GM23248 (cell line): ENCODE measurements at regions not wholly inside any gene's neighbourhood (a gene's known extent, or its start where the extent isn't known, plus 50 kb on each side); places are given as distances from the start of the nearest gene placed in this dataset.

ENCODE experiments used
- DNase-seq: peaks from one replicate; pipeline ENCODE4 v3.0.0-alpha.2; 2015
- H2AFZ ChIP-seq: fragments of 200-600 bp; sonication (generic); 2 replicates; pipeline ENCODE4 v1.6.1; 2016; ENCODE audit warnings: antibody characterized with exemption
- H3F3A ChIP-seq: fragments of 200-600 bp; sonication (generic); 2 replicates; pipeline ENCODE4 v1.6.1; 2016; ENCODE audit warnings: mild to moderate bottlenecking, antibody characterized with exemption, mixed run types; ENCODE audit not compliant: insufficient read depth
- H3K27ac ChIP-seq: fragments of 200-600 bp; sonication (generic); 2 replicates; pipeline ENCODE4 v1.5.1; 2016; ENCODE audit warnings: mild to moderate bottlenecking
- H3K27me3 ChIP-seq: fragments of 200-600 bp; sonication (generic); replicated peaks from 2 replicates; pipeline ENCODE4 v1.6.1; 2016; ENCODE audit warnings: mild to moderate bottlenecking; ENCODE audit not compliant: insufficient read depth
- H3K36me3 ChIP-seq: fragments of 200-600 bp; sonication (generic); 2 replicates; pipeline ENCODE4 v1.6.1; 2016; ENCODE audit warnings: low read depth, mild to moderate bottlenecking
- H3K4me1 ChIP-seq: fragments of 200-600 bp; sonication (generic); 2 replicates; pipeline ENCODE4 v1.6.1; 2016; ENCODE audit warnings: mild to moderate bottlenecking; ENCODE audit not compliant: insufficient read depth
- H3K4me2 ChIP-seq: fragments of 200-600 bp; sonication (generic); one replicate; pipeline ENCODE4 v1.6.1; 2016; ENCODE audit warnings: mild to moderate bottlenecking; ENCODE audit not compliant: unreplicated experiment
- H3K4me3 ChIP-seq: fragments of 200-600 bp; sonication (generic); 2 replicates; pipeline ENCODE4 v1.5.1; 2016; ENCODE audit warnings: mild to moderate bottlenecking
- H3K79me2 ChIP-seq: fragments of 200-600 bp; sonication (generic); 2 replicates; pipeline ENCODE4 v1.6.1; 2016; ENCODE audit warnings: mild to moderate bottlenecking; ENCODE audit not compliant: insufficient read depth
- H3K9ac ChIP-seq: fragments of 200-600 bp; sonication (generic); 2 replicates; pipeline ENCODE4 v1.6.1; 2016; ENCODE audit warnings: mild to moderate bottlenecking
- H3K9me2 ChIP-seq: fragments of 200-600 bp; sonication (generic); 2 replicates; pipeline ENCODE4 v1.6.1; 2016; ENCODE audit warnings: mixed run types, mild to moderate bottlenecking, moderate library complexity; ENCODE audit not compliant: insufficient read depth
- H3K9me3 ChIP-seq: fragments of 200-600 bp; sonication (generic); one replicate; pipeline ENCODE4 v1.6.1; 2017; ENCODE audit warnings: low read depth
- H4K20me1 ChIP-seq: fragments of 200-600 bp; sonication (generic); 2 replicates; pipeline ENCODE4 v1.6.0; 2016; ENCODE audit not compliant: insufficient read depth
- EZH2 ChIP-seq: fragments of 200-600 bp; sonication (generic); IDR thresholded peaks from 2 replicates; pipeline ENCODE4 v1.6.1; 2018; ENCODE audit warnings: antibody characterized with exemption, mild to moderate bottlenecking; ENCODE audit not compliant: insufficient read depth, poor library complexity, severe bottlenecking
- EZH2phosphoT487 ChIP-seq: fragments of 200-600 bp; sonication (generic); IDR thresholded peaks from 2 replicates; pipeline ENCODE4 v1.6.1; 2018; ENCODE audit warnings: antibody characterized with exemption, moderate library complexity, mild to moderate bottlenecking, low read depth; ENCODE audit not compliant: insufficient read depth
- WGBS, 2 experiments: methylation state at CpG; one replicate each; pipeline ENCODE4 v1.1.6; 2015 to 2017; ENCODE audit warnings: low lambda C conversion rate in 2 of 2, low coverage in 1 of 2; ENCODE audit errors: missing lambda C conversion rate in 2 of 2; 5-methylcytosine and 5-hydroxymethylcytosine counted together
- in situ Hi-C: fragments of 300-500 bp; cut with MboI; formaldehyde crosslinking; loops from 2 replicates; pipeline ENCODE4 v1.15.0; 2020

DNA sequence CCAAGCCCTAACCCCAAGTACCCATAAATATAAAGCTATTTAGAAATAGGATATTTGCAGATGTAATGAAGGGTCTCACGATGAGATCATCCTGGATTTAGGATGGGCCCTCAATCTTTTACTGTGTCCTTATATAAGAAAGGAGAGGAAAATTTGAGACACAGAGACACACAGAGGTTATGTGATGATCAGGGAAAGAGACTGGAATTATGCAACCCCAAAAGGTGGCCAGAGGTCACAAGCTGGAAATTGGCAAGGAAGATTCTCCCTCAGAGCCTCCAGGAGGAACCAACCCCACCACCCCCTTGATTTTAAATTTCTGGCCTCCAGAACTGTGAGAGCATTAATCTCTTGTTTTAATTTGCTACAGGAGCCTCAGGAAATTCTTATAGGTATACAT, 334.9 kb upstream of the PRICKLE1 start:
- H3K9me3 ChIP-seq = no peaks in the 10 kb centered on the region
- in situ Hi-C loops = no loop called here
- H3K4me2 ChIP-seq = no peak overlapping the region
- no peak overlapping the region for H3K9ac ChIP-seq
- no peaks in the 10 kb centered on the region for H3K36me3 ChIP-seq
- 81 to 90% methylated on average over 1 of the region's 1 CpG for WGBS, 2 experiments
- no peaks in the 10 kb centered on the region for H3K79me2 ChIP-seq
- no peaks in the 10 kb centered on the region for H3K9me2 ChIP-seq
- no peak overlapping the region for H3K4me3 ChIP-seq
- no peak overlapping the region for H2AFZ ChIP-seq
- no peak overlapping the region for H3K27ac ChIP-seq
- no peak for DNase-seq
- no peaks in the 10 kb centered on the region for H3K27me3 ChIP-seq
- no peak for TF ChIP-seq EZH2
- no peak for TF ChIP-seq EZH2phosphoT487
- H3K4me1 ChIP-seq = peaks cover 14% of the 10 kb centered on the region
- H4K20me1 ChIP-seq = no peaks in the 10 kb centered on the region
- H3F3A ChIP-seq = peaks cover 16% of the 10 kb centered on the region

DNA sequence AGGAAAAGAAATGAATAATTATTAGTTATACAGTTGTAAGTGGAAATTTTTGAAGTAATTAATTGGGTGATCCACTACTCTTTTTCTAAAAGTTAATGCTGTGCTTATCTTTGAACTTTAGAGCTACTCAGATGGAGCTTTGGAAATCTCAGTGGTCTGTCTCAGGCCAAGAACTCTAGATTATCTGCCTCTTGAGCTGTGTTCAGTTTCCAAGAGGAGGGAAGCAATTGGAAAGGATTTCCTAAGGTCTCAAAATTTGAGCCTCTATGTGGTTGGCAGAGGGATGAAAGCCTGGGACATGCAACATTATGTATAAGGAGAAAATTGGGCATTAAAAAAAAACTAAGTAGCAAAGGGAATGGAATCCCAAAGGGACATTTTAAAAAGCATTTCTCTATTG, 334.0 kb upstream of the PRICKLE1 start:
- Histone ChIP-seq H3K9me3 (no peaks in the 10 kb centered on the region), H3K27me3 (no peaks in the 10 kb centered on the region), H3K4me2 (no peak overlapping the region), H3K9ac (no peak overlapping the region), H4K20me1 (no peaks in the 10 kb centered on the region), H3K9me2 (no peaks in the 10 kb centered on the region), H3K4me3 (no peak overlapping the region), H3K4me1 (peaks cover 15% of the 10 kb centered on the region), H2AFZ (no peak overlapping the region), H3K79me2 (no peaks in the 10 kb centered on the region), H3K36me3 (no peaks in the 10 kb centered on the region), H3K27ac (no peak overlapping the region), H3F3A (peaks cover 16% of the 10 kb centered on the region)
- in situ Hi-C loops = no loop called here
- DNase-seq = no peak
- TF ChIP-seq EZH2 = no peak

DNA sequence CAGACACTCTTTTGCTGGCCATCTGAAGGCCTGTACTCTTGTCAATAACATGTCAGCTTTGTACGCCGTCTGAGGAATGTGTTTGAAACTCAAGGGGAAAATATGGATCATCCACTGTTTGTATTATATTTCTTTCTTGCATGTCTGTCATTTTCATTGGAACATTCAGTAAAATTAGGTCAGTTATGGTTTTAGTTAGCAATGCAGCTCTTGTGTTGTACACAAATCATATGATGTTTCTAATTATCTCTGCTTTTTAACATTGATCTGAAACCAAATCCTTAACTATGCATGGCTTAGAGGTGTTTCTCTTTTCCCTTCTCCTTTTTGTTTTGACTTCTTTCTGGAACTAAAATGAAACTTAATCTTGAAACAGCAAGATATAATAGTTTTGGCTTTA, 333.6 kb upstream of the PRICKLE1 start:
- H3K4me3 ChIP-seq = no peak overlapping the region
- WGBS, 2 experiments = 67% methylated on average over 2 of the region's 2 CpGs
- TF ChIP-seq EZH2 = no peak
- no peak for TF ChIP-seq EZH2phosphoT487
- H3K9me2 ChIP-seq = no peaks in the 10 kb centered on the region
- H3K4me2 ChIP-seq = no peak overlapping the region
- no peaks in the 10 kb centered on the region for H4K20me1 ChIP-seq
- H2AFZ ChIP-seq = no peak overlapping the region
- no peaks in the 10 kb centered on the region for H3K9me3 ChIP-seq
- H3K79me2 ChIP-seq = no peaks in the 10 kb centered on the region
- H3K9ac ChIP-seq = no peak overlapping the region
- in situ Hi-C loops = no loop called here
- peaks cover 19% of the 10 kb centered on the region for H3K4me1 ChIP-seq
- H3F3A ChIP-seq = peaks cover 16% of the 10 kb centered on the region
- no peak overlapping the region for H3K27ac ChIP-seq
- DNase-seq = no peak
- H3K27me3 ChIP-seq = no peaks in the 10 kb centered on the region
- H3K36me3 ChIP-seq = no peaks in the 10 kb centered on the region

DNA sequence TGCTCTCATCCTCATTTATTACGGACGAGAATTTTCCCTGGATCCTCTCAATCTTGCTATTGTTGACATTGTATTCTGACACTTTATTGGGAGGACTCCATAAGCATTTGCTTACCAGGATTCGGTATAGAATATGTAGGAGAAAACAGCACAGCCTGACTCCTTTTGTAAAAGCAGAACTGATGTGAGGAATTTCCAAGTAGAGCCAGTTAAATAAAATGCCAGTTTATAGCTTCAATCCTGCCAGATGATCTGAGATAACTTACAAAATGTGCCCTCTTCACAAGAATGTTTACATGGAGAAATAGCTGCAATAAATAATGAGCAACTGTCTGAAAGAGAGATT, 332.9 kb upstream of the PRICKLE1 start:
- peak overlapping the region; percentile 16; the same call in 1 of the 2 replicates for H2AFZ ChIP-seq
- no peaks in the 10 kb centered on the region for H3K27me3 ChIP-seq
- in situ Hi-C loops = no loop called here
- no peaks in the 10 kb centered on the region for H4K20me1 ChIP-seq
- no peaks in the 10 kb centered on the region for H3K9me3 ChIP-seq
- peaks cover 20% of the 10 kb centered on the region for H3K4me1 ChIP-seq
- DNase-seq = no peak
- H3F3A ChIP-seq = peaks cover 16% of the 10 kb centered on the region
- H3K4me3 ChIP-seq = no peak overlapping the region
- no peaks in the 10 kb centered on the region for H3K36me3 ChIP-seq
- H3K4me2 ChIP-seq = no peak overlapping the region
- H3K27ac ChIP-seq = no peak overlapping the region
- WGBS, 2 experiments = 58 to 61% methylated on average over 3 of the region's 3 CpGs
- no peak for TF ChIP-seq EZH2
- no peak for TF ChIP-seq EZH2phosphoT487
- no peak overlapping the region for H3K9ac ChIP-seq
- H3K9me2 ChIP-seq = no peaks in the 10 kb centered on the region
- no peaks in the 10 kb centered on the region for H3K79me2 ChIP-seq

DNA sequence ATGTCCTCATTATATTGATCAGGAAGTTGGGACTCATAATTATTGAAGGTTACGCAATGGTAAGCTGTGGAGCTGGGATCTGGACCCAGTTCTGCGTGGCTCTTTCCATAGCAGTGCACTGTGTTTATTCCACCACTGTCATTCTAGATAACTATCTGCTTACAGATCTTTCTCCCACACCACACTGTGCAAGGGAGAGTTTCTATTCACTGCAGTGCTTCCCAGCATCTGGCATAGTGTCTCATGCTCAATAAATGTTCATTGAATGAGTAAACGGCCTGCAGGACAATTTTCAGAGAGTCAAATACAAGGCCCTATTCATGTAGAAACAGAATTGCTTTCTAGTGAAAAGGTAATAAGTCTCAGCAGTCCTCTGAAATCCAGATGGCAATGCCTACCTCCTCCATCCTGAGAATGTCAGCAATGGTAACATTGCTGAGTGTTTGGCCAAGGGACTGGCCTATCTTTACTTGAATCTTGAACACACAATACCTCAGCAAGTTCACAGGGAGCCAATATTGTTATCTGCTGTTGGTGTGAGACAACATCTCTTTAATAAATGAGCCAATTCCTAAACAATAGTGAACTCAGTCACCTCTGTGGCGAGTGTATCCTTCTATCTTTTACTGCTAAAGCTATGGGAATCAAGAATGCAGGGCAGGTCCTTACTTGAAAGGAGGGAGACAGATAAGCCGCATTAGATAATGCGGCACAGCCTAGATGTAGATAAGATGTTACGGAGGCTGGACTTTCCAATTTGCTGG, 332.4 kb upstream of the PRICKLE1 start:
- Histone ChIP-seq H3K27ac (0 out of 2 replicates have a peak overlapping the region, but pooled peaks have one; percentile 16), H4K20me1 (no peaks in the 10 kb centered on the region), H3K9me2 (no peaks in the 10 kb centered on the region), H3F3A (peaks cover 16% of the 10 kb centered on the region), H3K9me3 (no peaks in the 10 kb centered on the region), H3K79me2 (no peaks in the 10 kb centered on the region), H3K4me1 (peaks cover 20% of the 10 kb centered on the region), H3K9ac (no peak overlapping the region), H3K4me2 (peak overlapping the region; percentile 24), H2AFZ (no peak overlapping the region), H3K4me3 (no peak overlapping the region), H3K27me3 (no peaks in the 10 kb centered on the region), H3K36me3 (no peaks in the 10 kb centered on the region)
- in situ Hi-C loops = no loop called here
- 73 to 76% methylated on average over 7 of the region's 7 CpGs for WGBS, 2 experiments
- peak; percentile 77 for DNase-seq
- TF ChIP-seq EZH2phosphoT487 = no peak
- TF ChIP-seq EZH2 = no peak
